CD4-positive, alpha-beta T cell treated with Interleukin-6 at 100 ng/mL for 8 hours (primary cell): ENCODE measurements at regions not wholly inside any gene's neighbourhood (a gene's known extent, or its start where the extent isn't known, plus 50 kb on each side); places are given as distances from the start of the nearest gene placed in this dataset.

Experiments
- DNase-seq: peaks from one replicate; pipeline ENCODE4 v3.0.0-alpha.2; 2020; ENCODE audit warnings: mixed read lengths, low spot score

DNA sequence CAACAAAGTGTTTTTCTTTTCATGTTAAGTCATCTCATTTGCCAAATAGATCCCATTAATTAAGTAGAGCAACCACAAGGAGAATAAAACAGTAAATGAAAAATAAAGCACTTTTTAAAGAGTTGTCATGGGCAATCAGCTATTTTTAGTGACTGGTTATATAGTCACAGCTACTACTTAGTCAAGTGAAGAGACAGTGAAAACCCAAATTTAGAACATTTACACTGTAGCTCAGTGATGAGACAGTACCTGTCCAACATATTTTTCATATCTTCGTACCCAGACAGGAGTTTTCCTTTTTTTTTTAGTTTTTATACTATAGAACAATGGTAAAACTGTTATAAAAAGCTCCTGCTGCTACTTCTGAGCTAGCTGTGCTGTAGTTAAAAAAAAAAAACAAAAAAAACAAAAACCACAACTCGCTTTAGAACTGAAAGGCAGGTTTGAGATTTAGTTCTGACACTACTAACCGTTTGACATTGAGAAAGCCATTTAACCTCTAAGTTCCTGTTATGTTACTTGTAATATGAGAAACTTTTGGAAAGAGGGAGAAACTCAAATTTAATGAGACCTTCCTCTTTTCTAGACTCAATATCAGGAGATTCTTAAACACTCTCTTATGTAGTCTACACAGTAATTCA is 777.5 kb downstream of the ADGRL2 start:
- no peak for DNase-seq

DNA sequence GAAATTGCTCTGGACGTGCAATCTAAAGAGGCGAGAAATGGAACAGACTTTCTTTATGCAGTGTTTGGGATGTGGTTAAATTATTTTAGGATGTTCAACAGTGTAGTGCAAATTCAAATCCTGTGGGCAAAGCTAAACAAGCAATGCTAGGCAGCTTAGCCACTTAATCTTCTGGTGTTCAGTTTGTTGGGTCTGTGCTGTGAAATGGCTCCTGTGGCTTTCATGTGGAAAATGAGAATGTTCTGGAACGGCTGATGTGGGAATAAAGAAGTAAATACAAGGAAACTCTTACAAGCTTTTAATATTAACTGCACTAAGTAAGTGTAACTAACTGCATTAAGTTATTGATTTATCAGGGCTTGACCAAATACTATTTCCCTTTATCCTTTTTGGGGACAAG is 766.6 kb downstream of the ADGRL2 start:
- no peak for DNase-seq

DNA sequence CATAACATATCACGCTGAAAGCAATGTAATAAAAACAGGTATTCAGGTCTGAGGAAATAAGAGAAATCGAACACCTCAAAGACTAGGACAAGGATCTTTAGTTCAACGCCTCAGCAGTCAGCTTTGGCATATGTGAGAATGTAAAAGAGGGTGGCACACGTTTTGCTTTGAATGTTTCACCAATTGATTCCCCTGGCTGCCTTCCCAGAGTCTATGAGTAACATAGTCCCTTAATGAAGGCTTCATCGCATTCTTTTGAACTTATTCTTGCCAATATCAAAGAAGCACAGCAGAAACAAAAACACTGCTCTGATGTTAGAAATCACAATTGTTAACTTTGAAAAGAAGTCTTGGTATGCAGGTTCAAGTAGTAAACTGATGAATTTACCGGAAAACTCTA is 764.8 kb downstream of the ADGRL2 start:
- no peak for DNase-seq

DNA sequence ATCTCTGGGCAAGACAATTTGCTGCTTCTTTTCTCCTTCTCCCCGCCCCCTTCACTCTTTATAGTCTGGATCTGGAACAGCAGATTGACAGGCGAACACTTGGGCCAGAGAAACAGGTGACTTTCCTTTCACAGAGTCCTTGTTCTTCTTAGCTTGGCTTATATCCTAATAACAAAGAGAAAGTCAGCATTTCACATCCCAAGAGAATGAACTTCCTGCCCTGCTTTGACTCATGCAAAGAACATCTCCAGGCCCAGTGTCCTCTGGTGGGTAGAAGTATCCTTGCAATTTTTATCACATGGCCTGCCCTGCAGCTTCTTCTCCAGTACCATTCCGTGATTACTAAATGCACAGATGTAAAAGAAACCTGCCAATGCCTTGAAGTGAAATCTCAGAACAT is 764.4 kb downstream of the ADGRL2 start:
- no peak for DNase-seq

DNA sequence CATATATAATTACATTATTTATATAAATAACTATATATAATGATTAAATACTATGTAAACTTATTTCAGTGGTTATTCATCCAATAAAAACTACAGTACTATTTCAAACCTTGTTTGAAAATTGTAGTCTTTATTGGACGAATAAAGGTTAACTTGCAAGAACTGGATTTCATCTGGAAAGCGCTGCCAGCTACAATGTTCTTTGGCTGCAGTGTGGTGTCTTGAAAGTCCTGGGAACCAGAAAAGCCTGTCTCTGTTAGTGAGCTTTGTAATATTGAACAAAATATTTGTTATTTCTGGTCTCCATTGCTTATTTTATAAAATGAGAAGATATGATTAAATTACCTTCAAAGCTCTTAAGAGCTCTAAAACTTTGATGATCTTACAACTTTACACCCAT is 763.6 kb downstream of the ADGRL2 start:
- DNase-seq, result no peak

DNA sequence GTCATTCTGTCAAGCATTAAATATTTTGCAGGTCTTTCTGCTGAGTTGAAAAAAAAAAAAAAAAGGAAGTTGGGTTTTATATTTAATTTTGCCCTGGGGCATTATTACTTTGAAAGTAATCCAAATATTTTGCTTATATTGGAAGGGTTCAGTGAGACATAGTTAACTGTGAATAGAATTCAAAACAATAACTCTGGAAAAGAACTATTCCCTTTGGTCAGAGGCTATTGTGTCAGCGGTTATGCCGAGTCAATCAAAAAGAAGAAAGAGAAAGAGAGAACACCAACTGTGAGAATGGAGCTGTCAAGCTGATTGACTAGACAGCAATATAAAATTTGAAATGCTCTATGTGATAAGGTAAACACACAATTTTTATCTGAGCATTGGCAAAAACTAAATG is 761.7 kb downstream of the ADGRL2 start:
- no peak for DNase-seq

DNA sequence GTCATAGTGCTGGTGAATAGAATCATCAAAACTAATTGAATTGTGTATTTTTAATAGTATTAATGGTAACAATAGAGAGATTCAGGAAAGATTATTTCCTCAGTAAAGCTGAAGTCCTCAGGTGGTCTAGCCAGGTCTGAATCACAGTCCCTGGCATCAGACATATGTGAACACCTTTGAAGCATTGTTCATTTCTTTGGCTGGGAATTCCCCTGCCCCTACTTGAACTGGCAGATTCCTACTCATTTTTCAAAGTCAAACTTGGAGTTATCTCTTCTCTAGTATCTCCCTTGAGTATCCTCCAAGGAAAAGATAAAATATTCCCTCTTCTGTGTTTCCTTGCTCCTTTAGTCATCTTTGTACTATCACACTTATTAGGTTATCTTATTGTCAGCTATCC is 759.8 kb downstream of the ADGRL2 start:
- no peak for DNase-seq

DNA sequence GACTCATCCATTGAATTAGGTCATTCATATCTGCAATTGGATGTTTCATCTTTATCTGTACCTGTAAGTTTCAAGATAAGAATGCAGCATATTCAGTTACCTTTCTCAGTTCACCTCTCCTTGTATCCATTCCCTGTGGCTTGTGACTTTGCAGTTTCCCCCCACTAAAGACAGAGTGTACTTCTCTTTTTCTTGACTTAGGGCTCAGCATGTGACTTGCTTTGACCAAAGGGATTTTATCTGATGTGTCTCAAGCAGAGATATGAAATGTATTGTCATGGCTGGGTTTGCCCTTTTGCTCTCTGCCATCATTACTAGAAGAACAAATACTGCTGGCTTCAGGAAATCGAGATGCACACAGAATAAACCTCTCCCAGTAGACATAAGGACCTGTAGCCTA is 754.8 kb downstream of the ADGRL2 start:
- DNase-seq, result no peak

DNA sequence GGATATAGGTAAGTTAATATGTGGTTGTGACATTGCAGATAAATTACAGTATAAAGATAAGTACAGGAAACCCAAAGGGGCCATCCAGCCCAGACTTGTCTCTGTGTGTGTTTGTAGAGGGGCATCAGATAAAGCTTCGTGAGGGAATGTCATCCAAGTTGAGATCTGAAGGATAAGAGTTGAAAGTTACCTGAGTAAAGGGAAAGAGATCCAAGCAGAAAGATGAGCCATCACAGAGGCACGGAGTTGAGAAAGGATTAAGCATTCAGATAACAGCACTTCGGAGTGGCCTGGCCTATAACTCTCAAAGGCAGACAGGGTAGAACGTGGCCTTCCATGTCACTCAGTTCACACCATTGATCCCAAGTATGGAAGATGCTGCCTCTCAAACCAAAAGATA is 749.1 kb downstream of the ADGRL2 start:
- no peak for DNase-seq

DNA sequence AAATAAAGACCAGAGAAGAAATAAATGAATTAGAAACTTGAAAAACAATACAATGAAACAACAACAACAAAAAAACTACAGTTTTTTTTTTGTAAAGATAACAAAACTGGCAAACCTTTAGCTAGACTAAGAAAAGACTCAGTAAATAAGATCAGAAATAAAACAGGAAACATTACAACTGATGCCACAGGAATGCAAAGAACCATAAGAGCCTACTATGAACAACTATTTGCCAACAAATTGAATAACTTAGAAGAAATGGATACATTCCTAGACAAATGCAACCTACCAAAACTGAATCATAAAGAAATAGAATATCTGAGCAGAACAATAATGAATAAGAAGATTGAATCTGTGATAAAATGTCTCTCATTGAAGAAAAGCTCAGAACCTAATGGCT is 742.0 kb downstream of the ADGRL2 start:
- DNase-seq, result no peak

DNA sequence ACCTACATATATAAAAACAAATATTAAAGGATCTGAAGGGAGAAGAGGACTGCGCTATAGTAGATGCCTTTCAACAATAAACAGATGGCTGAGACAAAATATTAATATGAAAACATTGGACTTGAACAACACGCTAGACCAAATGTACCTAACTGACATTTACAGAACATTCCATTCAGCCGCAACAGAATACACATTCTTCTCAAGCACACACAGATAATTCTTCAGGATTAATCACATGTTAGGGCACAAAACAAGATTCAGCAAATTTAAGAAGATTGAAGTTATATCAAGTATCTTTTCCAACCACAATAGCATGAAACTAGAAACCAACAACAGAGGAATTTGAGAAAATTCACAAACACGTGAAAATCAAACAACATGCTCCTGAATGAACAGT is 741.4 kb downstream of the ADGRL2 start:
- DNase-seq, result no peak

DNA sequence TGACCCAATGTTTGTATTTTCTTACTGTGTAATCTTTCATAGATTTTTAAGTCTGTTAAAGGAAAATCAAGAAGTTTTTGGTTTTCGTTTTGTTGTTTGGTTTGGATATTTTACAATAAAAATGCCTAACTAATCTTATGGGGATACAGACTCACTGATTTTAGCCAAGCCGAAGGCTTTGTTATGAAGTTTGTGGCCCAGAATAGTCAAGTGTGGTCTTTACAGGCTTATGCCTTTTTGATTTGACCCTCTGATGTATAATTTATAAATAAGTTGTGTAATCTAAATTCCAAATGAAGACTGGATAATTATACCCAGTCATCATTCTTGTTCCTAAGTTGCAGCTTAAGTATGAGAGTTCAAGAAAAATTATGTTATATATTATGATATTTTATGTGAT is 739.3 kb downstream of the ADGRL2 start:
- DNase-seq, result no peak

DNA sequence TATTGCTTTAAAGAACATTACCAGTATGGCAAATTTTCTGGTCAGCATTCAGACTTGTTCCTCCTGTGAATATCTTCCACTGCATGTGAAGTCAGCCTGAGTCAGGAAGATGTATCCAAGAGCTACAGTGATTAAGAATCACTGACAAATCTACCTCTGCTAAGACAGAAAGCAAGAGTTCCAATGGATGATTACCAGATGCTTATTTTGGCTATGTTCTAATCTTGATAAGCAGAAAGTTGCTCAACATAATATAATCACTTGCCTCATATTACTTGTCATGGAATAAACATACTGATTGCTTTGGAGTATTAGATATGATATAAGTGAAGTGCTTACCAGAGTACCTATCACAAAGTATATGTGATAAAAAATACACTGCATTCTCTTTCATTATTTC is 738.1 kb downstream of the ADGRL2 start:
- no peak for DNase-seq

DNA sequence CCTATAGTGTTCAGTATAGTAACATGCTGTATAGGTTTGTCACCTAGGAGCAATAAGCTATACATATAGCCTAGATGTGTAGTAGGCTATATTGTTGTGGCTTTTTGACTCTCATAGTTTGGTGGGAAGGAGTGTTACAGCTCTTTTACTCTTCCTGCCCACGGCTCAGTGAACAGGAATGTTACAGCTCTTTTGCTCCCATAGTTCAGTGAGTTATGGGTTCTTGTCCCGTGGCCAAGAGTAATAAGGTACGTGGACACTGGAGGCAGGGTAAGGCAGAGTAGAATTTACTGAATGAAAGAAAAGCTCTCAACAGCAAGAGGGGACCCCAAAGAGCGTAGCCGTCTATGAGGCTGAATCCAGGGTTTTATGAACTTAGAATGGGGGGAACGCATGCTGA is 734.3 kb downstream of the ADGRL2 start:
- DNase-seq, result no peak

DNA sequence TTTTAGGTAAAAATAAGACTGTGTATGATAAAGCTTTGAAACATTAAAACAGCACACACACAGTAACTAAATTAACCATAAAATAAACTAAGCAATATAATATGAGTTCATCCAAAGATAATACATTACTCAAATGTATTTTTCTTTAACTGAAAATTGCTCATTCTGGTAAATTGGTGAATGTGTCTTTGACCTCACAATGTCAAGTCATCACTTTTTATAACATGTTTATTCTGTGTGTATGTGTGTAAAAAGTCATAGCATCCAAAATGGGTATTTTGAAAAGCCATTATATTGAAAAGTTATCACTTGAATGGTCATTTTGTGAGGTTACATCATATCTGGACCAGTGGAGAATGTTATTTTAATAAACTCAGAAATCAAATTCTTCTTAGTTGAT is 724.6 kb downstream of the ADGRL2 start:
- DNase-seq, result no peak

DNA sequence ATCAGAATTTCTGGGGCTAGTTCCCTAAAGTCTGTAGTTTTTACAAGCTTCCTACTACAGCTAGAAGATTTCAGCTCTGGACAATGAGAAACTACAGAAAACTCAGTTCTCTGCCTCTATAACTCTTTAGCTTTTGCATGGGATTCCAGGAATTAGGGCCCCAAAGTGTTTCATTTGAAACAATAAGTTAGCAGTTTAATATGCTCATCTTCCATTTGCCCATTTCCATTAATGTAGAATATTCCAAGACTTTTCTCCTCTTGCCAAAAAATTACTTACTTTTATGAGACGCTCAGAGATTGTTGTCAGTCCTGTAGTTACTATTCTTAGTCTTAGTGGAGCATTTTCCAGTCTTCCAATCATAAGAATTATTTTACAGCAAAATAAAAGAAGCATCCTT is 719.9 kb downstream of the ADGRL2 start:
- DNase-seq, result no peak

DNA sequence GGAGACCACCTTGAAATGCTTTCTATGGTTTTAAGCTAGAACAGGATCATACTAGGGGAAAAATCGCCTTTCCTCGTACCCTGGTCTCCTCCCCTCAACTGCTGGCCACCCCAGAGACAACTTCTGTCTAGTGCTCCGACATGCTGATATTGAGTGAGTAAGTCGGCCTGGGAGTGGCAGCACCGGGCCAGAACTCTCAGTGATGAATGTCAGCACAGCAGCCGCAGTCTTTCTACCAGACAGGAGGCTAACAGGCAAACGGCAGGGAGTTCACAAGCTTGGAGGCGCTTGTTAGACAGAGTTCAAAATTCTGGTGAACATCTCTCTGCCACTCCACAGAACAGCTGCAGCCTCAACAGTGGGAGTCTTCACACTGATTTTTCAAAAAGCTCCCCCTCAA is 716.9 kb downstream of the ADGRL2 start:
- DNase-seq, result no peak

DNA sequence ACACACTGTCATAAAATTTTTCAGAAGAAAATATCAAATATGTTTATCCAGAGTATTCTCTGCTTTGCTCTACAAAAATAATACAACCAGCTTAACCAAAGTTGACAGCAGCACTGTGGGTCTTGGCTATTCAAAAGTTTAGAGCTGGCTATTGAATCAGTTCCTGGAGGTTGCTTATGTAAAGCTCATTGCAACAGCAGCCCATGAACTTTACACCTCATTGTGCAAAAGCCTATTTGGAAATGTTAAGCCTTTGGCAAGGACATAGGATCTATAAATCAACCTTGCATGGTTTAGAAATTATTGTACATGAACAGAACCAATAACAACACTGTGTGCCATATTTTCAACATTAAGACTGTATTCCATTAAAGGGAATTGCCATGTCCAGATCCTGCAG is 714.9 kb downstream of the ADGRL2 start:
- DNase-seq, result no peak

DNA sequence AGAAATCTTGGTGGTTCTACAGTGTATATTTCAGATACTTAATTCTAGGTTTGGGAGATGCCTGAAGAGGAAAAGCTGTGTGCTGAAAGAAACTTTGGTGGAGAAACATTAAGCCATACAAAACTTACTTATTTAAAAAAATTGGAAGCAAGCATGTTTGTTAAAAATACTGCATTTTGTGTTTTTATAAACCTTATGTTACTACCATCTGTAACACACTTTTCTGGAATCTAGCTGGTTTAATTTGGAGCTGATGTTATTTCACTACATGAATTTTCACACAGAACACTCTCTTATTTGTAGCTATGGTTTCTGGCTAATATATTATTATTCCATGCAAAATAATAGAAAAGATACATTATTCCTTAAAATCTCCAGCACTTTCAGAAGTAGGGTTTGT is 710.7 kb downstream of the ADGRL2 start:
- no peak for DNase-seq

DNA sequence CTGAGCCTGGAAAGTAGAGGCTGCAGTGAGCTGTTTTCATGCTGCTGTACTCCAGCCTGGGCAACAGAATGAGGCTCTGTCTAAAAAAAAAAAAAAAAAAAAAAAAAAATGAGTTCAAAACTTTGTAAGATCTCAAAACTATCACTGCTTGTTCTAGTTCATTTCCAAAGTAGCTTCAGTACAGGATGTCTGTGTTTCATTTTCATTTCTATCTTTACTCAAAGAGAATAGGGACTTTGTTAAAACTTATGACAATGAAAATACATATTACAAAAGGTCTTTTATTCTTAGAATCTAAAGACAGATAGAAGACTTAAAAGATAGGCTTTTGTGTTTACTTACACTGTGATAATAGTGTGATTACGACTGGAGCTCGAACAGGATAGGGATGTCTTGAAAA is 709.7 kb downstream of the ADGRL2 start:
- no peak for DNase-seq

DNA sequence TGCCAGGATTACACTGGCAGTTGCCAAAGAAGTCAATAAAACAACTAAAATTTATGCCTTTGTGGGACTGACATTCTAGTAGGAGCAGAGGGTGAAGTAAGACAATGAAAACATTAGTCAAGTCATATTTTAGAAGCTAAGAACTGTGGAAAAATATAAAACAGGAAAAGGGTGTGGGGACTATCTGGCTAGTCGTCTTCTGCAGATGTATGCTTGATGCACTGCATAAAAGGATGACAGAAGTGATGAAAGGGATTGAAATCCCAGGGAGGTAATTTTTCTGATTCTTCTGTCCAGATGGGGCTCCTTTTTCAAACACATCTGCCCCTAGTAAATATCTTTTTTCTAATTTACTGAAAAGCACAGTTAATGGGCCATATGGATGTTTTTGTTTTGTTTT is 706.3 kb downstream of the ADGRL2 start:
- DNase-seq, result no peak

DNA sequence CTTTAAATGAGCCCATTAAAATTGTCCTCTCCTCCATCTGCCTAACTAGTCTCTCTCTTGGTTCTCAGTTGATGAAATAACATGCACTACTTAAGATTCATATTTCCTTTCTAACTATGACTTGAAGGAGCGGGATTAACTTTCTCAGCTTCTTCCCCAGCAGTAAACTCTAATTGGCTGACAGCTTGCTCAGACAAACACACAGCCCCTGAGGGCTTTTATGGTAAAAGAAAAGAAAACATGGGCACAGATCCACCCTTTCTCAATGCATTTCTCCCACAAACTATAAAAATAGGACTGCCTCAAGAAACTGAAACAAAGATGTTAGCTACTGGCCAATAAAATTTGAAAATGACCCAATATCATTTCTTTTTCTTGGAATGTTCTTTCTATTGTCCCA is 703.1 kb downstream of the ADGRL2 start:
- no peak for DNase-seq

DNA sequence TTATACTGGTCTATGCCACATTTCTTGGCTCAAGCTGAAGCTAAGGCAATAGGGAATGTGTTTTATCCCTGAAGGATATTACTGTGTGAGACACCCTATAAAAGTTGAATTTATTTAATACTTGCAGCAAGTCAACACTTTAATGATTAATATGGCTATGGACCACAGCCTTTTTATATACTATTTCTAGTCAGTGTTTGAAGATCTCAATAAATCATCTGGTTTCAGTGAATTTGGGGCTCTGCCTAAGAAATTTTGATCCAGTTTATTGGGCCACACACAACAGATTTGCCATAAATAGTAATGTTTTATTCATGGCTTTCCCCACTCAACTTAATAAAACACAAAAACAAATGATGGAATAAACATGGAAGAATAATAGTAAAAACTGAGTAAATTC is 698.3 kb downstream of the ADGRL2 start:
- no peak for DNase-seq

DNA sequence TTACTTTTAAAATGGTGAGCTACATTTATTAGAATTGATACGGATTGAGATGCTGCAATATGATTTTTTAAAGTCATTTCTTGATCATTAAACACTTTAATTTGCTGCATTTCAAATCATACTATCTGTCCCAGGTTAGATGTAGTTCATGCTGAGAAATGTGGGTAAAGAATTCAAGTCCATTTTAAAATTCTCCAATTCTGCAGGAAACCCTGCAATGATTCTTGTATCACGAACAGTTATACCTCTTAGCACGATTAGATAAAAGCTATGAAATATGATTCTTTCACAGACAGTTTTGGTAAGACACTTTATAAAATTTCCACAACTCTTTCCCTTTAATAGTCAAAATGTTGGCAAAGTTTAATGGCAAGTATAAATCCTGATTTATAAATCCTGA is 693.4 kb downstream of the ADGRL2 start:
- DNase-seq, result no peak

DNA sequence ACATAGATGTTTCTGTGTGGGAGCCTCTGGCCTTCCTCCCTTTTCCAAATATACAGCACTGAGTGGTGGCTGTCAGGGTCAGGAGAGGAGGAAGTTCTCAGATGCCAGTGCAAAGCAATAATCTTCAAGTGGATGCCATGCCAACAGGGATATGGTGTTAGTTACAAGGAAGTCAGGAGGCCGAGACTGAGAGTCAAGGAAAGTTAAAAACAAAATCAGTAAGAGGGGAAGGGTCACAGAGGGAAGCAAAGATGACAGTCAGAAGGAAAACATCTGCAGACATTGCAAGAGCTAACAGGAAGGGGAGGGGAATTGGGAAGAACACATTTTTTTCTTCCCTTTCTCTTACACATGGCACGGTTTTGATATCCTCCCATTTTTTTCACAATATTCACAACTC is 691.4 kb downstream of the ADGRL2 start:
- DNase-seq, result no peak
